ENCODE measurements at regions not wholly inside any gene's neighbourhood (a gene's known extent, or its start where the extent isn't known, plus 50 kb on each side); places are given as distances from the start of the nearest gene placed in this dataset.

GRCh38 chr5:96340357-96340756 lies 92.7 kb downstream of the PCSK1 start:
- no peak for DNase-seq

GRCh38 chr5:96339862-96340261 lies 93.2 kb downstream of the PCSK1 start:
- DNase-seq = no peak

DNA sequence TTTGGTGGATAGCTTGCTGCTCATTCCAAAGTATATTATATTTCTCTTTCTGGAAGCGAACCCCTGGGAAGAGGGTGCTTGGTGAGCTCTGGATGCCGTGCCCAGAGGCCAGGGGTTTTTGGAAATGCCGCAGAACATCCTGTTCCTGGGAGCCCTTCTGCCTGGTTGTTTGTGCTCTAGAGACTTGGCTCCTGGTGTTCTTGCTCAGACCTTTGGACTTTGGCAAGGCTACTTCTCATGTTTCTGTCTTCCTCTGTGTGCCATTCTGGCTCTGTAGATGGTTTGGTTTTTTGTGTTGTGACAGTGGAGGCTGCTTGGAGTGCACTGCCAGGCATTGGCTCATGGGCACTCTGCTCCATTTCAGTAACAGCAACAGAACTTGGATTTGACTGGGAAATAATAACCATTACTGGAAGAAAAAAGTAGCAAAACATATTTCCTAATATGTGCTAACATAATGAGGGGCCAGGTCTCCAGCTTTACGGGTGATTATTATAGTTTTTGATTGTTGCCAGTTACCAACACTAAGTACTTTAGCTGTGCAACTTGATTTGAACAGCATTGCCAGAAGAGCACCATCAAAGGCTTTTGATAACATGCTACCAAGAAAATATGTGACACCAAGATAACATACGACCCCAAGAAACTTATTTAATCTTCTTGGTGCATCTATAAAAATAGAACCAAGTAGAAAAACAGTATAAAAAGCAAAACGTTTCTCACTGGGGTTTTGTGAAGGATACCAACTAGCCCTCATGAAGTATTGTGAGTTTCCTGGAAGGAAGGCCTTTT lies 94.2 kb downstream of the PCSK1 start:
- no peak for DNase-seq

GRCh38 chr5:96338091-96338490 lies 95.0 kb downstream of the PCSK1 start:
- no peak for DNase-seq

DNA sequence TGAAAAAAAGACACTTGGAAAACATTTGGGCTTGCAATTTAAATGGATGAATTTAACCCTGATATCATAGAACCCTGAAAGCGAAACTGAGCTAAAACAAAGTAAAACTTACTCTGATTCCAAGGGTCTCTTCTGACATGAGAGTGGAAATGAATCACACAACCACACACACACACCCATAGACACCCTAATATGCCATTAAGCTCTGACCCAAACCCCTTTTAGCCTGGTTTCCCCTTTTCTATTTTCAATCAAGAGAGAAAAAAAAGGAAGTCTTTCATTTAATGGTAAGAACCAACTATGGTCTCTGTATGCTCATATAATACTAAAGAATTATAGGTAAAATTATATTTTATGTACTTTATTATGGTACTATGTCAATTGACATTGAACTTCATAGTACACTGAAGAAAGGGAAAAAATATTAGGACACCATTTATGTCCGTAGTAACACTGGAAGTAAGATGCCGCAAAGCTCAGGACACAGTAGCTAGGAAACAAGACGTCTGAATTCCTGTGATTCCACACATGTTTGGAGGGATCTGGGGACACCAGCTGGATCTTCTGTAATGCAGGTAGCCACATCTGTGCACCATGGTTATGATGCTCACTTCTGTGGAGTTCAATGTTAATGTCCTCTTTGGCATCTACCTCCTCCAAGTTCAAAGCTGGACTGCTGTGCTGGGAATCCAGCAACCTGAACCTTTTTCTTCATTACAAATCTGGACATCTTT lies 95.8 kb downstream of the PCSK1 start:
- no peak for DNase-seq

DNA sequence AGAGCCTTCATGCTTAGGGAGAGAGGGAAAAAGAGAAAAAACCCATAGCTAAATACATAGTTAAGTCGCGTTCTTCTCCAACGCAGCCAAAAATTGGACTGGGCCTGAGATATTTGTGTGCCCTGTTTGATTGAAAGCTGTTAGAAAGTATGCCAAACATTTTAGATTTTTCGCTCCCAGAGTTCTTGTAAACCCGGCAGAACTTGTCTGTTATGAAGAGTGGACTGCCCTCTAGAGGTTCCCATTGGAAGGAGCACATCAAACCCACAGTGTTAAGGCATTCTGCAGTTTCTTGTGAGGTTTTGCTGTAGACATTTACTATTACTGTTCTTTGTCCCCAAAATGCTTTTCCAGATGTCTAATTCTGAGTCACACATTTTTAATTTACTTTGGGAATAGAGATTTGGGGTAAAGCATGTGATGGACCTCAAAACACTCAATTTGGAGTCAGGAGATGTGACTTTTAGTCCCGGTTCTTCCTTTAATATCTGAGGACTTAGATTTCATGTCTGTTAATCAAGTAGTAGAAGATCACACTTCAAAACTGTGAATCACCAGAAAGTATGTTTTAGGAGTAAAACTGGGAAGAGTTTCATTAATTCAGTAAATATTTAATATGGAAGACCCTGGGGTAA lies 96.6 kb downstream of the PCSK1 start:
- DNase-seq = peak; percentile 28

- DNase-seq = no peak
These were observed 97.2 kb downstream of the PCSK1 start for GRCh38 chr5:96335873-96336272.

DNA sequence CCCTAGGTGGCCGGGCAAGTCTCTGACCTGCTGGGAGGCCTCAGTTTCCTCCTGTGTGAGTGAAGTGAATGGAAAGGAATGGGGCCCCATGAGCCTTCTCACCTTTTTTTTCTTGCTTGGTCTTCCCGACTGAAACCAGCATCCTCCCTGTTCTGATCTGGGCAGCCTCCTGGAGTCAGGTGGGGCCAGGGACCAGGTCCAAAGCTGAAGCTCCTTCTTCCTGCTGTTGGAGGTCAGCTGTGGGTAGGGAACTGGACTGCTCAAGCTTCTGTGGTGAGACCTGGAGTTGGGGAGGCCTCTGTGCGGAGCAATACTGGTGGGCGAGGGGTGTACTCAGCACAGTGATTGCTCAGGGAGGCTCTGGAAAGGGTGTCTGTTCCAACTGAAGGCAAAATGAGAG lies 99.7 kb downstream of the PCSK1 start:
- DNase-seq = no peak

GRCh38 chr5:96332535-96333366 lies 100.3 kb downstream of the PCSK1 start:
- DNase-seq = no peak

GRCh38 chr5:96331681-96332361 lies 101.2 kb downstream of the PCSK1 start:
- DNase-seq = no peak

GRCh38 chr5:96331210-96331609 lies 101.8 kb downstream of the PCSK1 start:
- no peak for DNase-seq

DNA sequence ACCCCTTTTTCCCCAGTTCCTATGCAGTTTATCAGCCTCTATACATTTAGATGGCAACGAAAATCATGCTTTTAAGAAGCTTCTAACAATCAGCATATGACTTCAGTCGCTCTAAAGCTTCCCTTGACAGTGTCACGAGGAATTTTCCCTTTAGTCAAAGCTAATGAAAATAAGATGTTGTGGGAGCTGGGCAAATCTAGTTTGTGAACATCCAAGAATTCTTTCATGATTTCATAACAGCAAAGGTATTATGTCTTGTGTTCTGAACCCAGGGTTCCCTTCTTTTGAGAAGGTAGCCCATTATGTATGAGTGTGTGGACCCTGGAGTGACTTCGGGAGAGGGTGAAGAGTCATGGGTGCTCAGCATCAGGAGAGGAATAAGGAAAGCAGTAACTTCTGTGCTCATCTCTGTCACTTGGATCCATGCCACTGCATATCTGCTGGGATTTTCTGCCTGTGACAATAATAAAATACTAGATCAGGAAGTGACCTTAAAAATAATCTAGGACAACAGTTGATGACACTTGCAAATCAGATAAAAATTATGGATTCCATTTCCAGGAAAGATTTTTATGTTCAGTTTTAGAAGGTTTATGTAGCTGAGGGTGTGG lies 102.4 kb downstream of the PCSK1 start:
- DNase-seq = no peak

DNA sequence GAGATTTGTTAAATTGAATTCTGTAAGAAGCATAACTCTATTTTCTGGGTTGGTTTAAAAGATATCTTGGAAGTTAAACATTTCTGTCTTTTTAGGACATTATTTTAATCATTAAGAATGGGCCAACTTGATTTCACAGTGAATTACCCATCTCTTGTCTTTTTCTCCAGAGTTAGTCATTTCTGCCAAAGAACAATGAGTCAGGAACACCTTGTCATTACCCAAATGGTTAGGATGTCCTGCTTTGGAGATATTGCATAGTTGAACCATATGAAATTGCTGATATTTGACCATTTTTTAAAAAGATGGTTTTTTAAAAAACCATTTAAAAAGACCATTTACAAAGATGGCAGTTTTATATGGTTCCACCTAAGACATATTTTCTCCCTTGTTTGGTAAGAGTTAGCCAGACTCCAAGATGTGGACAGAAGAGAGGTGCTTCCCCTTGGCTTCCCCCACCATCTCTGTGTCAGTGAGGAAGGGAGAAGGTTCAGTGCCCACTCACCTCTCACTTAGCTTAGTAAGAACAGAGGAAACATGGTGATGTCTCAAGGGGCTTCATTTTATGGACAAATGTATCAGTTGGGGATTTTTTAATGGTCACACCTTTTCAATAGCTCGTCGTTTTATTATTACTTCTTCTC lies 103.0 kb downstream of the PCSK1 start:
- no peak for DNase-seq

DNA sequence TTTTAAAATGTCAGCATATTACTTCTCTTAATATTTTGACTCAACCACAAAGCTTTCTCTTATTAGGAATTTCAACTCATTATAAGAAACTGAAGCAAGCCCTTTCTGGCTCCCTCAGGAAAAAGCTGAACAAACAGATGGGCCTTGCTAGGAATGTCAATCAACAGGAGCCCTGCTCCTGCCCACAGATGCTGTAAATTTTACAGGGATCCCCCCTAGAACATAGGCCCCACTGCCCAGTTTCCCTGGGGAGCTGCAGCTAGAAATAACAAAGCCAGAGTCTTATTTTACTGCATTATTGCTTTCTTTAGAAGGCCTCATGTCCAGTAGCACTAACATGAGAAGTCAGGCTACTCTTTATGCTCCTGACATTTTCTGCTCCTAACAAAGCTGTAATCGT lies 103.8 kb downstream of the PCSK1 start:
- no peak for DNase-seq

GRCh38 chr5:96327722-96328121 lies 105.3 kb downstream of the PCSK1 start:
- no peak for DNase-seq

DNA sequence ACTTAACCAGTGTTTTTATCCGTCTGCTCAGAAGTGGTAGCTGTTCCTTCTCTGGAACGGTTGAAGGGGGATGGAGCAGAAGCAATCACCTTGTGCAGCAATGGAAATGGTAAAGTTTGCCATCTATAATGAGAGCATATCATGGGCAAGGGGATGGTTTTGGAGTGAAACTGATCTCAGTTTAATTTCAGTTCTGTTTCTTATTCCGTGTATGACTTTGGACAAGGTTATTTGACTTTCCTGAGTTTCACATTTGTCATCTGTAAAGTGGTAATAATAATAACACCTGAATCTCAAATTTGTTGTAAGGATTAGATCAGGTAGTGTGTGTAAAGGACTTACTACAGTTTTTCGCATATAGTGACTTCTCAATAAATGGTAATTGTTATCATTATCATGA lies 106.1 kb downstream of the PCSK1 start:
- no peak for DNase-seq

GRCh38 chr5:96324708-96325107 lies 108.3 kb downstream of the PCSK1 start:
- DNase-seq = no peak

GRCh38 chr5:96322865-96323264 lies 110.2 kb downstream of the PCSK1 start:
- no peak for DNase-seq

- no peak for DNase-seq
These were observed 110.8 kb downstream of the PCSK1 start for GRCh38 chr5:96322217-96322616.

DNA sequence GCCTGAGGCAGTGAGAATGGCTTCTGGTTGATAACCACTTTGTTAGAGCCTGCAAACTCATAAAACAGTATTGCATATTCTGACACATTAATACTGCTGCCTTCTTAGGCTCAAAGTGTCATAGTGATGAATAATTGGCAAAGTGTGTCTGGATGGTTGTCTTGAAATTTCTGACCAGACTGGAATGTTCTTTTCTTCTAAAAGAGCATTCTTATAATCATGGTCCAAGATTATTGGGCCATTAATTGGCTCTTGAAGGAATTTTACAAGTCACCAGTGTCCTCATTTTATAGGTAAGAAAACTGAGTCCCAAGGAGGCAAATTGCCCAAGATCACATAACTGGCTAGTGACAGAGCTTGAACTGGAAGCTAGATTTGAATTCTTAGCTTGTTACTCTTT lies 111.7 kb downstream of the PCSK1 start:
- DNase-seq = no peak

DNA sequence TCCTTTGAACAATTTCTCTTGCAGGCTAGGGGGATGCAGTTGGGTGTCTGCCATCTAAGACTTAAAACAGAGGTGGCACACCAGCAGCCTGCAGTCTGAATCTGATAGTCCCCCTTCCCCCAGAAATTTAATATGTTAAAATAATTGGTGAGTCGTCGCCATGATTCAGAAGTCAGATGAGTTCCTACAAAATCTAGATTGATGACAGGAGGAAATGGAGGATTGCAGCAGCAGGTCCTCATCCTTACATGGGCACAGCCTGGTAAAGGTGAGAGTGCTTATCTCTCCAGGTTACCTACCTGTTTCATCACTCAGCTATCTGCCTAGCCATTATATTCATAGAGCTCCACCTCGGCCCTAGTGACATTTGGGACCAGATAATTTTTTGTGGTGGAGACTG lies 112.3 kb downstream of the PCSK1 start:
- DNase-seq = no peak

Measured in right kidney (tissue), 1 donor.